Keratinocyte (primary cell): ENCODE measurements at regions not wholly inside any gene's neighbourhood (a gene's known extent, or its start where the extent isn't known, plus 50 kb on each side); places are given as distances from the start of the nearest gene placed in this dataset.
A peak's percentile ranks its signal among the peaks of the same experiment; 100 is the strongest.

Experiments used
- DNase-seq: peaks from one replicate; pipeline ENCODE4 v3.0.0-alpha.2; 2011; ENCODE audit warnings: low read depth, missing footprints, low spot score
- FAIRE-seq: peaks from 2 replicates; lab custom pipeline; 2011; peaks lifted over from hg19 to GRCh38; lab: Jason Lieb, UNC
- H2AFZ ChIP-seq: 2 replicates; pipeline ENCODE4 v1.6.0; 2012; ENCODE audit warnings: low read length, control low read depth, inconsistent platforms; ENCODE audit not compliant: control insufficient read depth
- H3K27ac ChIP-seq: 2 replicates; pipeline ENCODE4 v1.5.1; 2011; ENCODE audit warnings: low read length; ENCODE audit not compliant: control insufficient read depth, insufficient read depth
- H3K27me3 ChIP-seq: 3 replicates; pipeline ENCODE4 v1.6.0; 2011; ENCODE audit warnings: low read length; ENCODE audit not compliant: control insufficient read depth, insufficient read depth; ENCODE audit errors: extremely low read depth
- H3K36me3 ChIP-seq, 2 experiments: 2 replicates in 1 of 2; 3 replicates in 1 of 2; pipeline ENCODE4 v1.5.1; 2011; ENCODE audit warnings: low read length in 2 of 2, mild to moderate bottlenecking in 1 of 2; ENCODE audit not compliant: control insufficient read depth in 2 of 2, insufficient read depth in 2 of 2; ENCODE audit errors: extremely low read depth in 1 of 2
- H3K4me1 ChIP-seq: 3 replicates; pipeline ENCODE4 v1.5.1; 2011; ENCODE audit warnings: low read length; ENCODE audit not compliant: control insufficient read depth, insufficient read depth; ENCODE audit errors: extremely low read depth
- H3K4me2 ChIP-seq: 3 replicates; pipeline ENCODE4 v1.6.0; 2011; ENCODE audit warnings: low read depth, low read length; ENCODE audit not compliant: control insufficient read depth, insufficient read depth; ENCODE audit errors: extremely low read depth
- H3K4me3 ChIP-seq, 3 experiments: fragments of 200-600 bp in 1 of 3; sonication (generic) in 1 of 3; 2 replicates in 2 of 3; 3 replicates in 1 of 3; pipeline ENCODE4 v1.5.1; 2011 to 2016; ENCODE audit warnings: low read length in 3 of 3, mild to moderate bottlenecking in 3 of 3, control low read depth in 2 of 3, inconsistent platforms in 1 of 3, low read depth in 1 of 3, mixed read lengths in 1 of 3, mixed run types in 1 of 3, moderate library complexity in 1 of 3; ENCODE audit not compliant: control insufficient read depth in 2 of 3, insufficient read depth in 2 of 3; ENCODE audit errors: extremely low read depth in 1 of 3
- H3K79me2 ChIP-seq: 2 replicates; pipeline ENCODE4 v1.6.0; 2012; ENCODE audit warnings: low read length; ENCODE audit not compliant: control insufficient read depth, insufficient read depth
- H3K9ac ChIP-seq: 3 replicates; pipeline ENCODE4 v1.6.0; 2011; ENCODE audit warnings: low read length; ENCODE audit not compliant: control insufficient read depth, insufficient read depth; ENCODE audit errors: extremely low read depth
- H3K9me1 ChIP-seq: 3 replicates; pipeline ENCODE4 v1.6.0; 2011; ENCODE audit warnings: low read length; ENCODE audit not compliant: control insufficient read depth, insufficient read depth; ENCODE audit errors: extremely low read depth
- H3K9me3 ChIP-seq: 2 replicates; pipeline ENCODE4 v1.5.1; 2012; ENCODE audit warnings: low read depth, low read length; ENCODE audit not compliant: control insufficient read depth
- H4K20me1 ChIP-seq: 3 replicates; pipeline ENCODE4 v1.6.0; 2011; ENCODE audit warnings: low read length; ENCODE audit not compliant: control insufficient read depth, insufficient read depth; ENCODE audit errors: extremely low read depth
- EZH2 ChIP-seq: IDR thresholded peaks from one replicate; pipeline ENCODE4 v1.6.1; 2012; ENCODE audit warnings: inconsistent platforms, mild to moderate bottlenecking, low read length, moderate library complexity
- dilution Hi-C: fragments of 300-500 bp; cut with MboI; formaldehyde crosslinking; loops from one replicate; pipeline ENCODE4 v1.7.0; 2020; ENCODE audit warnings: low sequenced_read_pairs; ENCODE audit not compliant: extremely low pct_ligation_motif_present
- TF ChIP-seq, protein P1 (sequence below), 3 experiments: IDR thresholded peaks in 1 of 3; conservative IDR thresholded peaks in 1 of 3; optimal IDR thresholded peaks in 1 of 3; 2 replicates in 2 of 3; 3 replicates in 1 of 3; pipeline versions ENCODE3 to v1.5.1; 2011; ENCODE audit warnings: low read length in 3 of 3, mild to moderate bottlenecking in 3 of 3, moderate library complexity in 2 of 3, control low read depth in 1 of 3, inconsistent platforms in 1 of 3; ENCODE audit not compliant: insufficient read depth in 2 of 3; ENCODE audit errors: extremely low read depth in 1 of 3

DNA sequence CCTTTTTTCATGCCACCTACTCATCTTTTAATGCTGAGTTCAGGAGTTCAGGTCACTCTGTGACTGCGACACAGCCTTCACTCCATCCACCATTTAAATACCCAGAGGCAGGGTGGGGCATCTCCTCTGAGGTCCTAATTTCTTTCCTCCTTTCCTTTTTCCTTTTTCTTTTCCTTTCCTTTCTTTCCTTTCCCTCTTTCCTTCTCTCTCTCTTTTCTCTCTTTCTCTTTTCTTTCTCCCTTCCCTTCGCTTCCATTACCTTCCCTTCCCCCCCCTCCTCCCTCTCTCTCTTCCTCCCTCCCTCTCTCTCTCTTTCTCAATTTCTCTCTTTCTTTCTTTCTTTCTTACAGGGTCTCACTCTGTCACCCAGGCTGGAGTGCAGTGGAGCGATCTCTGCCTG is 145.9 kb upstream of the SVIL start:
- Histone ChIP-seq H3K27me3 (no peaks in the 10 kb centered on the region), H4K20me1 (no peaks in the 10 kb centered on the region), H3K4me1 (peaks cover 14% of the 10 kb centered on the region), H3K79me2 (no peaks in the 10 kb centered on the region), H3K9me1 (no peaks in the 10 kb centered on the region), H3K4me3 (no peak overlapping the region), H3K9me3 (no peaks in the 10 kb centered on the region), H3K36me3 (no peaks in the 10 kb centered on the region), H3K27ac (no peak overlapping the region), H2AFZ (no peak overlapping the region), H3K9ac (no peak overlapping the region), H3K4me2 (no peak overlapping the region)
- FAIRE-seq (no peak), DNase-seq (no peak)
- TF ChIP-seq EZH2 = no peak
- TF ChIP-seq, protein P1, sequence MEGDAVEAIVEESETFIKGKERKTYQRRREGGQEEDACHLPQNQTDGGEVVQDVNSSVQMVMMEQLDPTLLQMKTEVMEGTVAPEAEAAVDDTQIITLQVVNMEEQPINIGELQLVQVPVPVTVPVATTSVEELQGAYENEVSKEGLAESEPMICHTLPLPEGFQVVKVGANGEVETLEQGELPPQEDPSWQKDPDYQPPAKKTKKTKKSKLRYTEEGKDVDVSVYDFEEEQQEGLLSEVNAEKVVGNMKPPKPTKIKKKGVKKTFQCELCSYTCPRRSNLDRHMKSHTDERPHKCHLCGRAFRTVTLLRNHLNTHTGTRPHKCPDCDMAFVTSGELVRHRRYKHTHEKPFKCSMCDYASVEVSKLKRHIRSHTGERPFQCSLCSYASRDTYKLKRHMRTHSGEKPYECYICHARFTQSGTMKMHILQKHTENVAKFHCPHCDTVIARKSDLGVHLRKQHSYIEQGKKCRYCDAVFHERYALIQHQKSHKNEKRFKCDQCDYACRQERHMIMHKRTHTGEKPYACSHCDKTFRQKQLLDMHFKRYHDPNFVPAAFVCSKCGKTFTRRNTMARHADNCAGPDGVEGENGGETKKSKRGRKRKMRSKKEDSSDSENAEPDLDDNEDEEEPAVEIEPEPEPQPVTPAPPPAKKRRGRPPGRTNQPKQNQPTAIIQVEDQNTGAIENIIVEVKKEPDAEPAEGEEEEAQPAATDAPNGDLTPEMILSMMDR (optimal IDR thresholded peaks at IDR 0.05 in 1 of 3, IDR thresholded peaks at IDR 0.05 in 1 of 3, conservative IDR thresholded peaks at IDR 0.05 in 1 of 3; ENCODE audit: extremely low read depth in 1 of 3, insufficient read depth in 2 of 3, low read length in 3 of 3) = no peak
- dilution Hi-C loops = no loop called here

DNA sequence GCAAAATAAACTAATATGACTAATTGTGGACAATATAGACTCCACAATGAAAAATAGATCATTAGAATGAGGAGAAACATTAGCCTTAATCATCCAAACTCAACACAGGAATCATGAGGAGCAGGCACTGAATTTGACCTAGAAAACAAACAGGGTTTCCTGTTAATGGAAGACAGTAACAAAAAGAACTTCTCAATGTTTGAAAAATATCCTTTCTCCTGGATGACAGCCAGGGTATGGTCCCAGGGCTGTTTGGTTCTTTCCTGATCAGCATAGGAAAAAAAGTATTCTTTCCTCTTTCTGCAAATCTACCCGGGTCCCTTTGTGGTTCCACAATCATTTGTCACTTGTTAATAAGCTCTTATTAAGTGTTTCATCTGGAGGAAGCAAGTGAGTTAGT is 145.3 kb upstream of the SVIL start:
- Histone ChIP-seq H3K27me3 (no peaks in the 10 kb centered on the region), H3K4me3 (no peak overlapping the region), H3K4me2 (no peak overlapping the region), H3K4me1 (peaks cover 14% of the 10 kb centered on the region), H3K9me3 (no peaks in the 10 kb centered on the region), H3K27ac (no peak overlapping the region), H3K9ac (no peak overlapping the region), H3K9me1 (no peaks in the 10 kb centered on the region), H3K36me3 (no peaks in the 10 kb centered on the region), H2AFZ (no peak overlapping the region), H4K20me1 (no peaks in the 10 kb centered on the region), H3K79me2 (no peaks in the 10 kb centered on the region)
- FAIRE-seq (peak; percentile 5), DNase-seq (no peak)
- no peak for TF ChIP-seq EZH2
- TF ChIP-seq, protein P1 (optimal IDR thresholded peaks at IDR 0.05 in 1 of 3, IDR thresholded peaks at IDR 0.05 in 1 of 3, conservative IDR thresholded peaks at IDR 0.05 in 1 of 3; ENCODE audit: extremely low read depth in 1 of 3, insufficient read depth in 2 of 3, low read length in 3 of 3) = no peak
- dilution Hi-C loops = no loop called here
